ENCODE measurements at regions not wholly inside any gene's neighbourhood (a gene's known extent, or its start where the extent isn't known, plus 50 kb on each side); places are given as distances from the start of the nearest gene placed in this dataset.

DNA sequence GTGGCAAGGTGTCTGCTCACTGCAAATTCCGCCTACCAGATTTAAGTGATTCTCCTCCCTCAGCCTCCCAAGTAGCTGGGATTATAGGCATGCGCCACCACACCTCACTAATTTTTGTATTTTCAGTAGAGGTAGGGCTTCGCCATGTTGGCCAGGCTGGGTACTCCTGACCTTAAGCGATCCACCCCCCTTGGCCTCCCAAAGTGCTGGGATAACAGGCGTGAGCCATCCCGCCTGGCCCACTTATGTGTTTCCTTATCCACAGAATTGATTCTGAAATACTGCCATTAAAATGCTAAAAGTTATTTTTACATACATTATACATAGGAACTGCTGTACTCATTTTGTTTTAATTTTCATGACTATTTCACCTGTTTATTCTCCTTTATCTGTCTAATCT is 529.7 kb upstream of the CDH7 start:
- TF ChIP-seq CTCF (IDR thresholded peaks at IDR 0.05; ENCODE audit: poor library complexity) (no peak), EZH2phosphoT487 (IDR thresholded peaks at IDR 0.05; ENCODE audit: low read depth, severe bottlenecking, unreplicated experiment) (no peak)

Data from hepatocyte (in vitro differentiated cells).